Left lung (tissue), 4 donors: ENCODE measurements at regions not wholly inside any gene's neighbourhood (a gene's known extent, or its start where the extent isn't known, plus 50 kb on each side); places are given as distances from the start of the nearest gene placed in this dataset.

ENCODE experiments used
- ATAC-seq: fragments of 200-7000 bp; cut with Tn5 transposase; one replicate; pipeline ENCODE4 v1.9.1; 2020; ENCODE audit warnings: moderate library complexity
- DNase-seq, 4 donors: peaks; one replicate each; pipeline ENCODE4 v3.0.0-alpha.2; 2013 to 2020
- H3K27ac ChIP-seq, 2 donors: fragments of 200-600 bp; sonication (generic) in 1 of 2; one replicate each; pipeline versions ENCODE4 v1.5.0 to v1.8.0; 2020 to 2021
- H3K27me3 ChIP-seq, 2 donors: fragments of 200-600 bp; sonication (generic) in 1 of 2; one replicate each; pipeline versions ENCODE4 v1.5.0 to v1.8.0; 2020 to 2021
- H3K36me3 ChIP-seq, 2 donors: fragments of 200-600 bp; sonication (generic) in 1 of 2; one replicate each; pipeline versions ENCODE4 v1.5.0 to v1.8.0; 2020 to 2021
- H3K4me1 ChIP-seq, 2 donors: fragments of 200-600 bp; one replicate each; pipeline ENCODE4 v1.8.0; 2021
- H3K4me3 ChIP-seq, 2 donors: fragments of 200-600 bp; sonication (generic) in 1 of 2; one replicate each; pipeline versions ENCODE4 v1.5.0 to v1.8.0; 2020 to 2021; ENCODE audit warnings: mild to moderate bottlenecking in 1 of 2
- H3K9me3 ChIP-seq, 2 donors: fragments of 200-600 bp; sonication (generic) in 1 of 2; one replicate each; pipeline versions ENCODE4 v1.5.0 to v1.8.0; 2020 to 2021
- CTCF ChIP-seq, 2 donors: fragments of 200-600 bp; sonication (generic) in 1 of 2; IDR thresholded peaks; one replicate each; pipeline versions ENCODE4 v1.5.0 to v1.8.0; 2021; ENCODE audit warnings: antibody characterized with exemption in 2 of 2
- intact Hi-C, 2 donors: fragments of 100-400 bp; cut with DNase I; formaldehyde crosslinking; loops; one replicate each; pipeline versions ENCODE4 v1.11.2 to v1.14.2; 2022
- donor health status: DM: no; HTN: yes; CAD: no.
- donor health status: DM: no; HTN: no; CAD: no.

GRCh38 chr3:109532257-109533216 lies 195.2 kb upstream of the DPPA4 start:
- no peaks in the 10 kb centered on the region for H3K9me3 ChIP-seq
- intact Hi-C loops, result no loop called here
- no peak for TF ChIP-seq CTCF (IDR thresholded peaks at IDR 0.05)
- H3K36me3 ChIP-seq, result no peaks in the 10 kb centered on the region
- no peak overlapping the region for H3K4me3 ChIP-seq
- peak in 3 of 4 donors; percentile 33 to 64 (median 53) for DNase-seq
- ATAC-seq, result peak; percentile 97
- no peaks in the 10 kb centered on the region for H3K27me3 ChIP-seq
- H3K4me1 ChIP-seq, result peaks cover 0 to 4% of the 10 kb centered on the region in 2 donors
- H3K27ac ChIP-seq, result no peak overlapping the region

- H3K27ac ChIP-seq, result no peak overlapping the region
- TF ChIP-seq CTCF (IDR thresholded peaks at IDR 0.05), result no peak
- H3K9me3 ChIP-seq, result peaks cover 0 to 9% of the 10 kb centered on the region in 2 donors
- no peaks in the 10 kb centered on the region for H3K36me3 ChIP-seq
- no peak for DNase-seq
- no peaks in the 10 kb centered on the region for H3K27me3 ChIP-seq
- no peak overlapping the region for H3K4me3 ChIP-seq
- intact Hi-C loops, result no loop called here
- no peaks in the 10 kb centered on the region for H3K4me1 ChIP-seq
- ATAC-seq, result no peak
These were observed 208.4 kb upstream of the DPPA4 start for GRCh38 chr3:109545746-109546145.

DNA sequence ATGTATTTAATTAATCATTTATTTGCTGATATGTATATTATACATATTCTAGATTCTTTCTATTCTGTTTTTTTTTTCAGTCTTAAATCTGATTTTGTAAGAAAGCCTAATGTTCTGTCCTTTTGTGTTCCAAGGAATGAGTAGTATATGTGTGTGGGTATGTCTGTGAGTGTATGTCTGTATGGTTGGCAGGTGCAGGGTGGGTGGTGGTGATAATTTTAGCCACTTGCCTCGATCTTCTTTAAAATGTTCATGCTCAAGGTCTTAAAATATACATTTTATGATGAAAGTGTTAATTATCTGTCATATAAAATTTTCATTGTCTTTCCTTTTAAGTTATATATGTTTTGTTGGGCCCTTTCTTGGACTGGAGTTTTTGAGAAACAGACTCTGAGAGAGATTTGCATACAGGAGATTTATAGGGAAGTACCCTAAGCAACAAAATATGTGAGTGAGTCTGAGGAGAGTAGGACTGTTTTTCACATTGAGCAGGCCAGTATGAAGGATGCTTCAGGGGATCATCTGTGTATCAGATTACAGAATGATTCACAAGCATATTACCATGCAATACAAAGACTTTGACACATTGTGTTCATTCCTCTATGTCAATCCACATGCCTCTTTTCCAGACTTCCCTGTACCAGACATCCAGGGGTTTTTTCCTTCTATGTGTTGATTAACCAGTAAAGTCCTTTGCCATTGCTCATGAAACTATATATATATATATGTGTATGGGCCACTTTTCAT lies 211.0 kb upstream of the DPPA4 start:
- no peak for DNase-seq
- Histone ChIP-seq H3K27me3 (no peaks in the 10 kb centered on the region), H3K36me3 (no peaks in the 10 kb centered on the region), H3K27ac (no peak overlapping the region), H3K4me1 (no peaks in the 10 kb centered on the region), H3K9me3 (peaks cover 0 to 5% of the 10 kb centered on the region in 2 donors), H3K4me3 (no peak overlapping the region)
- TF ChIP-seq CTCF (IDR thresholded peaks at IDR 0.05), result no peak
- intact Hi-C loops, result no loop called here
- ATAC-seq, result no peak

GRCh38 chr3:109553591-109554371 lies 216.4 kb upstream of the DPPA4 start:
- H3K9me3 ChIP-seq, result peaks cover 0 to 10% of the 10 kb centered on the region in 2 donors
- H3K36me3 ChIP-seq, result no peaks in the 10 kb centered on the region
- DNase-seq (peak in 1 of 4 donors; percentile 7), ATAC-seq (peak; percentile 25)
- TF ChIP-seq CTCF (IDR thresholded peaks at IDR 0.05), result no peak
- intact Hi-C loops, result no loop called here
- H3K27ac ChIP-seq, result no peak overlapping the region
- H3K4me3 ChIP-seq, result no peak overlapping the region
- H3K4me1 ChIP-seq, result no peaks in the 10 kb centered on the region
- no peaks in the 10 kb centered on the region for H3K27me3 ChIP-seq
